GM18907 (cell line): ENCODE measurements at regions not wholly inside any gene's neighbourhood (a gene's known extent, or its start where the extent isn't known, plus 50 kb on each side); places are given as distances from the start of the nearest gene placed in this dataset.

Experiments used
- ATAC-seq: cut with Tn5 transposase; IDR thresholded peaks from one replicate; pipeline ENCODE4 v1.9.1; 2021; ENCODE audit warnings: mild to moderate bottlenecking, moderate library complexity; ENCODE audit not compliant: unreplicated experiment

- no peak for ATAC-seq
Measured at GRCh38 chr4:64614276-64614675, 205.0 kb upstream of the TECRL start.

- no peak for ATAC-seq
Measured at GRCh38 chr4:64613046-64613445, 203.8 kb upstream of the TECRL start.

GRCh38 chr4:64598066-64598465 lies 188.8 kb upstream of the TECRL start:
- ATAC-seq: no peak

GRCh38 chr4:64594723-64595122 lies 185.5 kb upstream of the TECRL start:
- no peak for ATAC-seq

GRCh38 chr4:64588507-64588906 lies 179.3 kb upstream of the TECRL start:
- no peak for ATAC-seq

GRCh38 chr4:64584981-64585557 lies 175.8 kb upstream of the TECRL start:
- ATAC-seq: no peak

GRCh38 chr4:64584125-64584524 lies 174.9 kb upstream of the TECRL start:
- no peak for ATAC-seq

- ATAC-seq: no peak
Measured at GRCh38 chr4:64582492-64582891, 173.2 kb upstream of the TECRL start.

GRCh38 chr4:64581422-64581821 lies 172.2 kb upstream of the TECRL start:
- no peak for ATAC-seq

GRCh38 chr4:64564126-64564525 lies 154.9 kb upstream of the TECRL start:
- ATAC-seq: no peak

GRCh38 chr4:64559571-64559970 lies 150.3 kb upstream of the TECRL start:
- no peak for ATAC-seq

GRCh38 chr4:64551125-64551524 lies 141.9 kb upstream of the TECRL start:
- ATAC-seq: no peak

GRCh38 chr4:64545593-64545992 lies 136.3 kb upstream of the TECRL start:
- no peak for ATAC-seq

- ATAC-seq: peak; percentile 98
Measured at GRCh38 chr4:64539234-64539849, 130.1 kb upstream of the TECRL start.

- ATAC-seq: no peak
Measured at GRCh38 chr4:64538219-64538618, 129.0 kb upstream of the TECRL start.

- ATAC-seq: no peak
Measured at GRCh38 chr4:64533637-64534036, 124.4 kb upstream of the TECRL start.

GRCh38 chr4:64533159-64533558 lies 123.9 kb upstream of the TECRL start:
- ATAC-seq: no peak

- ATAC-seq: no peak
Measured at GRCh38 chr4:64520421-64520820, 111.2 kb upstream of the TECRL start.

GRCh38 chr4:64518600-64518999 lies 109.3 kb upstream of the TECRL start:
- ATAC-seq: no peak

- no peak for ATAC-seq
Measured at GRCh38 chr4:64516176-64516575, 106.9 kb upstream of the TECRL start.

- no peak for ATAC-seq
Measured at GRCh38 chr4:64508089-64508488, 98.8 kb upstream of the TECRL start.

- ATAC-seq: no peak
Measured at GRCh38 chr4:64503945-64504675, 94.9 kb upstream of the TECRL start.
